NOMO-1 treated with dmso at 0.1 percent for 144 hours (cell line): ENCODE measurements at regions not wholly inside any gene's neighbourhood (a gene's known extent, or its start where the extent isn't known, plus 50 kb on each side); places are given as distances from the start of the nearest gene placed in this dataset.
"Not testable (repeated sequence)": the region's sequence is repeated elsewhere in the genome, so short reads cannot be mapped to it uniquely, and the experiment has no call there.

ENCODE experiments used
- DNase-seq: peaks from one replicate; lab custom pipeline; 2025; ENCODE audit not compliant: unreplicated experiment; lab: John Stamatoyannopoulos, UW

- not testable (repeated sequence) for DNase-seq
Observed at GRCh38 chr6:86872810-86873209, 64.5 kb upstream of the HTR1E start.

GRCh38 chr6:86871681-86872080, 65.6 kb upstream of the HTR1E start:
- no peak for DNase-seq

GRCh38 chr6:86869500-86869899, 67.8 kb upstream of the HTR1E start:
- no peak for DNase-seq

GRCh38 chr6:86859513-86859912, 77.8 kb upstream of the HTR1E start:
- DNase-seq = no peak

GRCh38 chr6:86858970-86859369, 78.4 kb upstream of the HTR1E start:
- no peak for DNase-seq

- DNase-seq = no peak
Observed at GRCh38 chr6:86857783-86858182, 79.5 kb upstream of the HTR1E start.

GRCh38 chr6:86856937-86857563, 80.3 kb upstream of the HTR1E start:
- no peak for DNase-seq

GRCh38 chr6:86856379-86856778, 80.9 kb upstream of the HTR1E start:
- DNase-seq = no peak

GRCh38 chr6:86848986-86849385, 88.3 kb upstream of the HTR1E start:
- DNase-seq = no peak

- no peak for DNase-seq
Observed at GRCh38 chr6:86832686-86833085, 104.6 kb upstream of the HTR1E start.

- no peak for DNase-seq
Observed at GRCh38 chr6:86825436-86825835, 111.9 kb upstream of the HTR1E start.

GRCh38 chr6:86822747-86823146, 114.6 kb upstream of the HTR1E start:
- no peak for DNase-seq

GRCh38 chr6:86820750-86821149, 116.6 kb upstream of the HTR1E start:
- no peak for DNase-seq

GRCh38 chr6:86793649-86794048, 143.7 kb upstream of the HTR1E start:
- DNase-seq = no peak

GRCh38 chr6:86791476-86791875, 145.9 kb upstream of the HTR1E start:
- no peak for DNase-seq

- DNase-seq = no peak
Observed at GRCh38 chr6:86789779-86790411, 147.4 kb upstream of the HTR1E start.

GRCh38 chr6:86782328-86782727, 155.0 kb upstream of the HTR1E start:
- no peak for DNase-seq

- DNase-seq = no peak
Observed at GRCh38 chr6:86780923-86781322, 156.4 kb upstream of the HTR1E start.

GRCh38 chr6:86775893-86776292, 161.4 kb upstream of the HTR1E start:
- no peak for DNase-seq

- no peak for DNase-seq
Observed at GRCh38 chr6:86765211-86765610, 172.1 kb upstream of the HTR1E start.

- DNase-seq = not testable (repeated sequence)
Observed at GRCh38 chr6:86759953-86760352, 177.4 kb upstream of the HTR1E start.

GRCh38 chr6:86756640-86757229, 180.6 kb upstream of the HTR1E start:
- DNase-seq = no peak

GRCh38 chr6:86744048-86744447, 193.3 kb upstream of the HTR1E start:
- DNase-seq = no peak
